HL-60 (cell line): ENCODE measurements at regions not wholly inside any gene's neighbourhood (a gene's known extent, or its start where the extent isn't known, plus 50 kb on each side); places are given as distances from the start of the nearest gene placed in this dataset.
"Not testable (repeated sequence)": the region's sequence is repeated elsewhere in the genome, so short reads cannot be mapped to it uniquely, and the experiment has no call there.

ENCODE experiments used
- DNase-seq, 2 experiments: peaks; one replicate each; pipeline ENCODE4 v3.0.0-alpha.2; 2010 to 2020; ENCODE audit warnings: low read depth in 1 of 2, low spot score in 1 of 2
- H3K27ac ChIP-seq: fragments of 250-450 bp; sonication (Bioruptor Pico); replicated peaks from 2 replicates; pipeline ENCODE4 v1.5.1; 2020; ENCODE audit warnings: mild to moderate bottlenecking, moderate library complexity
- H3K27me3 ChIP-seq: fragments of 250-450 bp; sonication (Bioruptor Pico); 2 replicates; pipeline ENCODE4 v1.5.1; 2021; ENCODE audit warnings: mild to moderate bottlenecking, moderate library complexity; ENCODE audit not compliant: insufficient read depth, poor library complexity, severe bottlenecking
- H3K4me3 ChIP-seq: replicated peaks from 2 replicates; pipeline ENCODE4 v1.5.1; 2011; ENCODE audit warnings: mild to moderate bottlenecking, control low read depth, low read length; ENCODE audit not compliant: insufficient read depth
- GABPA ChIP-seq: IDR thresholded peaks from 2 replicates; pipeline ENCODE4 v1.6.1; 2012; ENCODE audit warnings: low read depth
- POLR2AphosphoS5 ChIP-seq: IDR thresholded peaks from 2 replicates; pipeline ENCODE4 v1.6.1; 2012; ENCODE audit warnings: low read depth
- SPI1 ChIP-seq: IDR thresholded peaks from 2 replicates; pipeline ENCODE4 v1.6.1; 2012; ENCODE audit warnings: low read depth, mild to moderate bottlenecking, borderline replicate concordance
- TF ChIP-seq, protein P1 (sequence below): IDR thresholded peaks from one replicate; pipeline ENCODE4 v1.5.1; 2011; ENCODE audit warnings: low read length, control low read depth, inconsistent platforms; ENCODE audit not compliant: insufficient read depth
- TF ChIP-seq, protein P2 (sequence below): IDR thresholded peaks from 2 replicates; pipeline ENCODE4 v1.6.1; 2012; ENCODE audit warnings: low read depth; ENCODE audit not compliant: insufficient replicate concordance

DNA sequence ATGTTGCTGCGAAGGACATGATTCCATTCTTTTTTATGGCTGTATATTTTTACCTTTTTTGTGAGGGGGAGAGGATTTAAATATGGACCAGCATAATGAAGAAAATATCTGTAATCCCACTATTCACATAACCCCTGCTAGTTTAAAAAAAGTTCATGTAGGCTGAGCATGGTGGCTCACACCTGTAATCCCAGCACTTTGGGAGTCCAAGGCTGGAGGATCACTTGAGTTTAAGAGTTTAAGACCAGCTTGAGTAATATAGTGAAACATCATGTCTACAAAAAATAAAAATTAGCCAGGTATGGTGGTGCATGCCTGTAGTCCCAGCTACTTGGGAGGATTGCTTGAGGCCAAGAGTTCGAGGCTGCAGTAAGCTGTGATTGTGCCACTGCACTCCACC is 99.8 kb upstream of the TPTE start:
- H3K4me3 ChIP-seq, H3K27me3 ChIP-seq, H3K27ac ChIP-seq, DNase-seq: not testable (repeated sequence)

DNA sequence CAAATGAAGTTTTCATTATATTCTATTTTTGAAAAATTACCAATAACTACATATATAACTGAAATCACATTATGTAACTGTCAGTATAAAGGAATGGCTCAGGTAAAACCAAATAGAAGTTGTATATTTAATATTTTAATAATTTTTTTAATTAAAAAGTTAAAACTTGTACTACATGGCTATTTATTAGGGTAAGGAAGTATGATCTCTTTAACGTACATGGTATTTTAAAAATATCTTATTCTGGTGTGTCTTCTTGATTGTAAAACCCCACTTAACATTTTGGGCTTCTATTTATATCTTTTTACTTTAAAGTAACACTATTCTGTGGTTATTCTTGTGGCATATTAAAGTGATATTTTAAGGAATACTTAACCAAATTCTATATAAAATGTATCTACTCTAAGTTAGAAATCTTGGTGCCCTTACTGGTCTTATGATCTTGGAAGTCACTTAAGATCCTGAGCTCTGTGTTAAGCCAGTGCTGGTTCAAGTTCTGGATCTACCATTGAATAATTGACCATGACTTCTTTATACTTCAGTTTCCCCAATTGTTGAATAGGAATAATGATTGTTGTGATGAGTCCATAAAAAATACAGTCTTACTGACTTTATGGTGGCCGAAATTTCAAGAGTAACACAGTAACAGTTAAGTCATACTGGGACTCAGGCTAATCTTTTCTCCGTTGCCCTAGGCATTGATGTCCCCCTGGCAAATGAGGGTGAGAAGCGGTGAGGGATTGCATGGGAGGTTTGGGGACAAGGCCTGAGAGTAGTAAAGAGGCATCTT is 97.1 kb upstream of the TPTE start:
- H3K27me3 ChIP-seq, DNase-seq, H3K27ac ChIP-seq, H3K4me3 ChIP-seq: not testable (repeated sequence)

DNA sequence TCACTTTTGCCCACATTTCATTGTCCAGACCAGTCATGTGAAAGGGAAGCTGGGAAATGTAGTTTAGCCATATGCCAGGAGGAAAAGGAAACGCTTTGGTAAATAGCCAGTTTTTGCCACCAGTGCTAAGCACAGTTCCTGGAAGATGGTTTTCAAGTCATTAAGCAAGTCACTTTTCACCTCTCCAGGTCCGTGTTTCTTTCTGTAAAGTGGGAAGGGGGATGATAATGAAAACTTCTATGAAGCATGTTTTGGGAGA is 96.6 kb upstream of the TPTE start:
- not testable (repeated sequence) for DNase-seq, H3K27me3 ChIP-seq, H3K4me3 ChIP-seq, H3K27ac ChIP-seq

DNA sequence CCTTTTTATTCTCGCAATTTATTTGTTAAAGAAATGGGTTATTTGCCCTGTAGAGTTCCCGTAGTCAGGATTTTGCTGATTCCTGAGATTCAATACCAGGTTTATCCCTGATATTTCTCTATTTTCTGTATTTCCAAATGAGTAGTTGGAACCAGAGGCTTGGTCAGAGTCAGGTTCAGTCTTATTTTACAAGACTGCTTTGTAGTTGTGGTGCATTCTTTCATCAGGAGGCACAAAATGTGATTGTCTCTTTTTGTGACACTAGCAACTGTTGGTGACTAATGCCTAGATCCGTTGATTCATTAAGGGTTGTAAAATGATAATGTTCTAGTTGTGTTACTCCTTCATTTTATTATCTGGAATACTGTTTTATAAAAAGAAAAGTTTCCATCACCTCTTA is 95.5 kb upstream of the TPTE start:
- H3K4me3 ChIP-seq, result no peak overlapping the region
- no peak overlapping the region for H3K27ac ChIP-seq
- TF ChIP-seq GABPA, result no peak
- H3K27me3 ChIP-seq, result no peaks in the 10 kb centered on the region
- no peak for DNase-seq

DNA sequence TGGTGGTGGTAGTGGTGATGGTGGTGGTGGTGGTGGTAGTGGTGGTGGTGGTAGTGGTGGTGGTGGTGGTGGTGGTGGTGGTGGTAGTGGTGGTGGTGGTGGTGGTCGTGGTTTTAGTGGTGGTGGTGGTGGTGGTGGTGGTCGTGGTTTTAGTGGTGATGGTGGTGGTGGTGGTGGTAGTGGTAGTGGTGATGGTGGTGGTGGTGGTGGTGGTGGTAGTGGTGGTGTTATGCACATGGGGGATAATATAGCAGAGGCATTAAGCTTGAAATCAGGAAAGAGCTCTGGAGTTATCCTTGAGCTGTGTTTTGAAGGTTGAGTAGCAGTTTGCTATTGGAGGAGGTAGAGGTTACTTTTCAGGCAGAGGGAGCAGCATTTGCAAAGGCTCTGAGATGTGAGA is 94.6 kb upstream of the TPTE start:
- H3K27me3 ChIP-seq, H3K27ac ChIP-seq, DNase-seq, H3K4me3 ChIP-seq: not testable (repeated sequence)

DNA sequence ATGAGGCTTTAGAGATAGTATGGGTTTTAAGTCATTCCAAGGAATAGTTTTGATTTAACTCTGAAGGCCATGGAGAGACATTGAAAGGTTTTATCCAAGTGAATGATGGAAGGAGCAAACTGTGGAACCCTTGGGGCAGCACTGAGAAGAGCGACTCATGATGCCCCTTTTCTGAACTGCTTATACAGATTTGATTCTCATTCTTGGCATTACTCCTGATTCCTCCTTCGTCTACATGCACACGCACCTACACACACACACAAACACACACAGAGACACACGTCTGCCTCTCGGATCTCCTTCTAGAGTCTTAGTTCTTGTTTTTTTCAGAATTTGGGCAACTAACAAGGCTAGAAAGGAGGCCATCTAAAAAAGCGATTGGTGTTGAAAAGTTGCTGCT is 94.1 kb upstream of the TPTE start:
- H3K27ac ChIP-seq, H3K27me3 ChIP-seq, DNase-seq, H3K4me3 ChIP-seq: not testable (repeated sequence)

DNA sequence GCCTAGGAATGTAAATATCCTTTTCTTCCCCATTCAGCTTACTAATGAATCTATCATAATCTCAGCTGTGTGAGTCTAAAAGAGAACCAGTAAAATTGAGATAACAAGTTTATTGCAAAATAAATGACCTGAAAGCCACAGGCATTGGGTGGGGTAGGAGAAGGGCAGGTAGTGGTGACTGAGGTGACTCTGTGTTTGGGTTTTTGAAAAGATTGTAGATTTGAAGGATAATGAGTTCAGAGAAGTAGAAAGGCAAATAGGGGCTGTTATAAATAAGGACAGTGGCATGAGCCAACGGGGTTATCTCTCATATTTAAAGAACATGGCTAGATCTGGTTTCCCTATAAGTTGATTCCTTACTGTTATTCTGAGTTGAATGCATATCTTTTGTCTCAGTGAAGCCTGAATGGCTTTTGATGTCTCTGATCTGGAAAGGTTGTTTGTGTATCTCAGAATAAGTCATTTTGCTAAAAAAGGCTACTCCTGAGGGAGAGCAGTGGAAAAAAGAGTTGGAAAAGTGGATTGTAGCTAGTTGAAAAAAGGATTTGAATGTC is 92.3 kb upstream of the TPTE start:
- H3K4me3 ChIP-seq, H3K27me3 ChIP-seq, DNase-seq, H3K27ac ChIP-seq: not testable (repeated sequence)

DNA sequence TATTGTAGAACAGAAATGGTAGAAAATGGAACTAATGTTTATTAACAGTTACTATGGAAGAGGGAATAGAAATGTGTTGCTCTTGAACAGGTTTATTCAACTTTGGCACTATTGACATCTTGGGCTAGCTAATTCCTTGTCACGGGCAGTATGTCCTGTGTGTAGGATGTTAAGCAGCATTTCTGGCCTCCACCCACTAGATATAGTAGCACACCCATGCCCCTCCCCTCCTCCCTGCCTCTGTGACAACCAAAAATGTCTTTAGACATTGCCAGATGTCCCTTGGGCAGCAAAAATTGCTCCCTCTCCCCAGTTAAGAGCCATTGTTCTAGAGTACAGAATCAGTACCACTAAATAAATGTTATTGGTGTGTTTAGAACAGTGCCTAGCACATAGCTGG is 91.4 kb upstream of the TPTE start:
- TF ChIP-seq POLR2AphosphoS5, result no peak
- TF ChIP-seq, protein P1, sequence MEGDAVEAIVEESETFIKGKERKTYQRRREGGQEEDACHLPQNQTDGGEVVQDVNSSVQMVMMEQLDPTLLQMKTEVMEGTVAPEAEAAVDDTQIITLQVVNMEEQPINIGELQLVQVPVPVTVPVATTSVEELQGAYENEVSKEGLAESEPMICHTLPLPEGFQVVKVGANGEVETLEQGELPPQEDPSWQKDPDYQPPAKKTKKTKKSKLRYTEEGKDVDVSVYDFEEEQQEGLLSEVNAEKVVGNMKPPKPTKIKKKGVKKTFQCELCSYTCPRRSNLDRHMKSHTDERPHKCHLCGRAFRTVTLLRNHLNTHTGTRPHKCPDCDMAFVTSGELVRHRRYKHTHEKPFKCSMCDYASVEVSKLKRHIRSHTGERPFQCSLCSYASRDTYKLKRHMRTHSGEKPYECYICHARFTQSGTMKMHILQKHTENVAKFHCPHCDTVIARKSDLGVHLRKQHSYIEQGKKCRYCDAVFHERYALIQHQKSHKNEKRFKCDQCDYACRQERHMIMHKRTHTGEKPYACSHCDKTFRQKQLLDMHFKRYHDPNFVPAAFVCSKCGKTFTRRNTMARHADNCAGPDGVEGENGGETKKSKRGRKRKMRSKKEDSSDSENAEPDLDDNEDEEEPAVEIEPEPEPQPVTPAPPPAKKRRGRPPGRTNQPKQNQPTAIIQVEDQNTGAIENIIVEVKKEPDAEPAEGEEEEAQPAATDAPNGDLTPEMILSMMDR, result no peak
- TF ChIP-seq GABPA, result no peak
- TF ChIP-seq, protein P2, sequence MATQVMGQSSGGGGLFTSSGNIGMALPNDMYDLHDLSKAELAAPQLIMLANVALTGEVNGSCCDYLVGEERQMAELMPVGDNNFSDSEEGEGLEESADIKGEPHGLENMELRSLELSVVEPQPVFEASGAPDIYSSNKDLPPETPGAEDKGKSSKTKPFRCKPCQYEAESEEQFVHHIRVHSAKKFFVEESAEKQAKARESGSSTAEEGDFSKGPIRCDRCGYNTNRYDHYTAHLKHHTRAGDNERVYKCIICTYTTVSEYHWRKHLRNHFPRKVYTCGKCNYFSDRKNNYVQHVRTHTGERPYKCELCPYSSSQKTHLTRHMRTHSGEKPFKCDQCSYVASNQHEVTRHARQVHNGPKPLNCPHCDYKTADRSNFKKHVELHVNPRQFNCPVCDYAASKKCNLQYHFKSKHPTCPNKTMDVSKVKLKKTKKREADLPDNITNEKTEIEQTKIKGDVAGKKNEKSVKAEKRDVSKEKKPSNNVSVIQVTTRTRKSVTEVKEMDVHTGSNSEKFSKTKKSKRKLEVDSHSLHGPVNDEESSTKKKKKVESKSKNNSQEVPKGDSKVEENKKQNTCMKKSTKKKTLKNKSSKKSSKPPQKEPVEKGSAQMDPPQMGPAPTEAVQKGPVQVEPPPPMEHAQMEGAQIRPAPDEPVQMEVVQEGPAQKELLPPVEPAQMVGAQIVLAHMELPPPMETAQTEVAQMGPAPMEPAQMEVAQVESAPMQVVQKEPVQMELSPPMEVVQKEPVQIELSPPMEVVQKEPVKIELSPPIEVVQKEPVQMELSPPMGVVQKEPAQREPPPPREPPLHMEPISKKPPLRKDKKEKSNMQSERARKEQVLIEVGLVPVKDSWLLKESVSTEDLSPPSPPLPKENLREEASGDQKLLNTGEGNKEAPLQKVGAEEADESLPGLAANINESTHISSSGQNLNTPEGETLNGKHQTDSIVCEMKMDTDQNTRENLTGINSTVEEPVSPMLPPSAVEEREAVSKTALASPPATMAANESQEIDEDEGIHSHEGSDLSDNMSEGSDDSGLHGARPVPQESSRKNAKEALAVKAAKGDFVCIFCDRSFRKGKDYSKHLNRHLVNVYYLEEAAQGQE, result no peak
- TF ChIP-seq SPI1, result no peak
- DNase-seq, result no peak
- Histone ChIP-seq H3K27ac (no peak overlapping the region), H3K4me3 (no peak overlapping the region), H3K27me3 (no peaks in the 10 kb centered on the region)

DNA sequence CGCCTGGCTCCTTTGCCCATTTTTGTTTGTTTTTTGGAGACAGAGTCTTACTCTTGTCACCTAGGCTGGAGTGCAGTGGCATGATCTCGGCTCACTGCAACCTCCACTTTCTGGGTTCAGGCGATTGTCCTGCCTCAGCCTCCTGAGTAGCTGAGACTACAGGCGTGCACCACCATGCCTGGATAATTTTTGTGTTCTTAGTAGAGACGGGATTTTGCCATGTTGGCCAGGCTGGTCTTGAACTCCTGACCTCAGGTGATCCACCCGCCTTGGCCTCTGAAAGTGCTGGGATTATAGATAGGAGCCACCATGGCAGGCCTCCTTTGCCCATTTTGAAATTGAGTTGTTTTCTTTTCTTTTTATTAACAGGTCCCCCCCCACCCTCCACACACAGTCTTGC is 89.4 kb upstream of the TPTE start:
- not testable (repeated sequence) for H3K27ac ChIP-seq, H3K4me3 ChIP-seq, DNase-seq, H3K27me3 ChIP-seq

DNA sequence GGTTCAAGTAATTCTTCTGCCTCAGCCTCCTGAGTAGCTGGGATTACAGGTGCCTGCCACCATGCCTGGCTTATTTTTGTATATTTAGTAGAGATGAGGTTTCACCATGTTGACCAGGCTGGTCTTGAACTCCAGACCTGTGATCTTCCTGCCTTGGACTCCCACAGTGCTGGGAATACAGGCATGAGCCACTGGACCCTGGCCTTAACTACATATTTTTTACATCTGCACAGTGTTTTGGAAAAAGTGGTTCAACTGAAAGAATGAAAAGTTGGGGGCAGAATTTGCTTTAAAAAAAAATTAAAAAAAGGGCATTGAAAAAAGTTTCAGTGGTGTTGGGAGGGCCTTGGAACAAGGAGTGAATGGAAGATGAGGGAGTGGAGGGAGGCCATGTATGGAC is 88.9 kb upstream of the TPTE start:
- H3K27ac ChIP-seq, H3K4me3 ChIP-seq, DNase-seq, H3K27me3 ChIP-seq: not testable (repeated sequence)

DNA sequence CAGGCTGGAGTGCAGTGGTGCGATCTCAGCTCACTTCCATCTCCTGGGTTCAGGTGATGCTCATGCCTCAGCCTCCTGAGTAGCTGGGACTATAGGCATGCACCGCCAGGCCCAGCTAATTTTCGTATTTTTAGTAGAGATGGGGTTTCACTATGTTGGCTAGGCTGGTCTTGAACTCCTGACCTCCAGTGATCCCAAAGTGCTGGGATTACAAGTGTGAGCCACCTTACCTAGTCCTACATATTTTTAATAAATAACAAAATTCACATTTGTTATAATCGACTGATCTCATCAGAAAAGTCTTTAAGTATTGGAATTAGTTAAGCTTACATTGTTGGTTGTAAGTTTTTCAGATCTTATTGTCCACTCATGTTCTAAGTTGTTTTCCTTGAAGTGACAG is 83.4 kb upstream of the TPTE start:
- H3K27ac ChIP-seq, H3K4me3 ChIP-seq, H3K27me3 ChIP-seq, DNase-seq: not testable (repeated sequence)

DNA sequence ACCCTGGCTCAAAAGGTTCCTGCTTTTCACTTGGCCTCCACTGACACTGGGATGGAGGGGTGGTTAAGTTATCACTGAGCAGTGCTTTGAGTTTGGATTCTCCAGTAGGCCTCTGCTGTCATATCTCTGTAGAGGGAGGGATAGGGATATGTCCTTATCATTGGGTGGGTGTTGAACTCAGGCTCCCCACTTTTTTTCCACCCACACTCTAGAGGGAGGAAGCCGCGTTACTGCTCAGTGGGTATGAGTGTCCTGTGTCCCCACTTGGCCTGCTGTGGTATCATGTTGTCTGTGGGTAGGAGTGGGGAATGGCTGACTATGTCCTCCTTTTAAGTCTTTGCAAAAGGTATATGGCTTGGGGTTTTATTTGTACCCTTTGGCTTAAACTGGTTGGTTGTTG is 80.7 kb upstream of the TPTE start:
- H3K4me3 ChIP-seq, H3K27ac ChIP-seq, DNase-seq, H3K27me3 ChIP-seq: not testable (repeated sequence)
